Suppressor macrophage treated with lipopolysaccharide for 1 hour (primary cell): ENCODE measurements at regions not wholly inside any gene's neighbourhood (a gene's known extent, or its start where the extent isn't known, plus 50 kb on each side); places are given as distances from the start of the nearest gene placed in this dataset.
"Not testable (repeated sequence)": the region's sequence is repeated elsewhere in the genome, so short reads cannot be mapped to it uniquely, and the experiment has no call there.

ENCODE experiments used
- DNase-seq, 3 donors: peaks; one replicate each; pipeline ENCODE4 v3.0.0-alpha.2; 2020 to 2022

DNA sequence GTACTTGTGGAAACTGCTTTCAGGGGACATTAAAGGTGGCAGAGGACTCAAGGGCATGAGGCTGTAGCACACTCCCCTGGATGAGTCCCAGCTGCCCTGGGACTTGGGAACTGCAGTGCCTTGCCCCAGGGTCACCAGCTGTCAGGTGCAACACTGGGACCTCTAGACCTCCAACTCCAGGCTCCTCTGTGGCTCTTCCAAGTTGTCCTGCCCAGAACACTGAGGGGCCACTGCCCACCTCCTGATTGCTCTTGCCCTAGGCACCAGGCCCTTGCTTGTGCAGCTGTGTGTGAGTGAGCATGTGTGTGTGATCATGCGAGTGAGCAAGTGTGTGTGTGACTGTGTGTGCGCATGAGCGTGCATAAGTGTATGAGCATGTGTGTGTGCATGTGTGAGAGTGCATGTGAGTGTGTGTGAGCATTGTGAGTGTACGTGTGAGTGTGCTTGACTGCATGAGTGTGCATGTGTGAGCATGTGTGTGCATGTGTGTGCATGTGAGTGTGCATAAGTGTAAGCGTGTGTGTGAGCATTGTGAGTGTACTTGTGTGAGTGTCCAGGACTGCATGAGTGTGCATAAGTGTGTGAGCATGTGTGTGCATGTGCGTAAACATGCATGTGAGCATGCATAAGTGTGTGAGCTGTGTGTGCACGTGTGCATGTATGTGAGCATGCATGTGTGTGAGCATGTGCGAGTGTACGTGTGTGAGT is 301.5 kb downstream of the NDUFA10 start:
- no peak for DNase-seq

DNA sequence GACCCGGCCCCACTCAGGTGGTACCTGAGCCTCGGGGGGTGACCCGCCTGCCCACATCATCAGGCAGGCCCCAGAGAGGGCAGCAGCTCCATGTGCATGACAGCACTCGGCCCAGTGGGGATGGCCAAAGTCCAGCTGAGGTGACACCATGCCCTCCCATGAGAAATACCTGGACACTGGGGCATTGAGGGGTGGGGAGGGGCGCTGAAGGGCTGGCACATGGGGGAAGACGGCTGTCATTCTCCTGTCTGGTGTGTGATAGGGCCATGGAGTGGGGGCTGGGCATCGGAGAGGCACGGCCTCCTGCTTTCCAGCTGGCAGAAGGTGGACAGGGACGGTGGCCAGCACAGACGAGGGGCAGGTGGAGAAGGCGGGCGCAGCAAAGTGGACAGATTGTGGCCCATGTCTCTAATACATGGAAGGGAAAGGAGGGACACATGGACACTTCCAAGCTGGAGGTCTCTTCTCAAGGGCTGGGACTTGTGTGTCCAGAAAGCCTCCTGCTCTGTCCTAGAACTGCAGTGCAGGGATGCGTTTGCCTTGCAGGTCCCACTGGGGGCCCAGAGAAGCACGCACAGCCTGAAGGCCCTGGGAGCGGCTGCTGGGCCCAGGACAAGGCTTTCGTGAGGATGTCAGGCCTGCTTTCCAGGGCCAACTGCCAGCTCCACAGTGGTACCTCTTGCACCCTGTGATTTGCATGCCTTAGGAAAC is 302.2 kb downstream of the NDUFA10 start:
- no peak for DNase-seq

DNA sequence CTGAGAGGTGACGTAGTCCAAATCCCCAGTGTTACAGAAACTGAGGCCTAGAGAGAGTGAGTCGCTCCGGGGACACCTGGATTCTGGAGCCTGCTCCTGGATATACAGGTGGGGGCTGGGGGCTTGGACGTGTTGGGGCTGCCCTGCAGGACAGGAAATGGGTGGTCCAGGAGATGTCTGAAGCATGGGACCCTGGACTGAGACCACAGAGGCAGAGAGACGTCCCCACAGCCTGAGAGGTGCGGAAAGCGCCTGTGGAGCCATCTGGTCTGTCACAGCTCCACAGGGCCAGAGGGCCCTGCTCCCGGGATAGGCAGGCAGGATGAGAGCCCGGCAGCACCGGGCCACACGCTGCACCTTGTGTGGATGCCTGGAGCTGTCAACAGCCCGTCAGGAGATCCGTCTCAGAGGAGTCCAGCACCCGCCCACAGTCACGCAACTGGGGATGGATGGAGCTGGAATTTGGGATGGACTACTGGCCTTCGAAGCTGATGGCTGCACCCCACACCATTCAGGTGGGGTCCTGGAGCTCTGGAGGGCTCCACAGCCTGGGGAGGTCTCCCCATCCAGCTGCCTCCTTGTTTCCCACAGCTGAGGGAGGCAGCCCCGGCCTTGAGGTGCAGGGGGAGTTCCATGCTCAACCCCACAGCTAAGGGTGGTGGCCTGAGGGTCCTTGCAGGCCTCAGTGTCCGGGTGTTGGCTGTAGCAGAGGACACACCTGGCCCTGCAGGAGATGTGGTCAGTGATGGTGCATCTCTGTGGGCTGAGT is 303.0 kb downstream of the NDUFA10 start:
- no peak for DNase-seq

DNA sequence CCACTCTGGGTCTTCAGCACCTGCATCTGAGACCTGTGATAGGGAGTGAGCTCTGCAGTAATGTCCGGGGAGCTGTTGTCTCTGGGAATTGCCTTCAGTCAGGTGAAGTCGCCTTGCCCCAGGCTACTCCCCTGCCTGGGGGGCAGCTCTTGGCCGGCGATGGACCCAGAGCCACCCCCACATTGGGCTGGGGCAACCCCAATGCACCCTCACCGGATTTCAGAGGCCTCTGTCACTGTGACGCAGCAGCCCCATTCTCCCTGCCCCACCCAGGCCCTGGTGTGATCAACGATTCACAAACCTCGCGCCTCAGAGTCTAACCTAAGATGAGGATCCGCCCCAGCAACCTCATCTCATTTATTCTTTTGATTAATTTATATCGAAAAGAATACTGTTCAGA is 303.6 kb downstream of the NDUFA10 start:
- DNase-seq, result no peak

DNA sequence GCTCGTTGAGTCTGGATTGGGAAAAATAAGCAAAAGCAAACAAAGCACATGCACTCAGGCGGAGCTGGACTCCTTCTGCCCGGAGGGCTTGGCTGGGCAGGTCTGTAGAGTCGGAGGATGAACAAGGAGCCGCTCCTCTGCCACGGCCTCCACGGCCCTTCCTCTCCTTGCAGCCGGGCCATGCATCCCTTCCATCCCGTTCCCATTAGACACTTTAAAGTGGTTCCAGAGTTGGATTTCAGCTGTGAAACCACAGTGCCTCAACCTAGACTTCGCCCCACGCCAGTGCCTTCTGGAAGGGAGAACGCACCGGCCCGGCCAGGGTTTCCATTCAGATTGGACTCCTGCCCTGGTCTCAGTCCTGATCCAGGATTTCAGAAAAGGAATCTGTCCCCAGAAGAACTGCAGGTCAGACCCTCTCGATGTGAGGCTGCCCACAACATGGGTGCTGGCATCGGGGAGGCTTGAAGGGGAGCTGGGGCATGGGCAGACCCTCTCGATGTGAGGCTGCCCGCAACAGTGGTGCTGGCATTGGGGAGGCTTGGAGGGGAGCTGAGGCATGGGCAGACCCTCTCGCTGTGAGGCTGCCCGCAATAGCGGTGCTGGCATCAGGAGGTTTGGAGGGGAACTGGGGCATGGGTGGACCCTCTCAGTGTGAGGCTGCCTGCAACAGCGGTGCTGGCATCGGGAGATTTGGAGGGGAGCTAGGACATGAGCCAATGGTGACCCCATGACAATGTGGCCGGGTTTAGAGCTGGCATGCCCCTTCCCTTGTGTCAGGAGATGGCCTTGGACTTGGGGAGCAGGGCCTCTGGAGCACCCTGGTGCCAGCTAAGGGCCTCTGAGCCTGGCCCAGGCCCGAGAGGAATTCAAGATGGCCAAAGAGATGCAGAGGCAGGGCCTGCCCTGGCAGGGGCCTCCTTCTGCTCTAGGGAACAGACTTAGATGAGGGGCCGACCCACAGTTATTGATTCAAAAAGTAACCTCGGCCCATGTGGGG is 304.5 kb downstream of the NDUFA10 start:
- DNase-seq, result peak in 2 of 3 donors; percentile 7 to 8

DNA sequence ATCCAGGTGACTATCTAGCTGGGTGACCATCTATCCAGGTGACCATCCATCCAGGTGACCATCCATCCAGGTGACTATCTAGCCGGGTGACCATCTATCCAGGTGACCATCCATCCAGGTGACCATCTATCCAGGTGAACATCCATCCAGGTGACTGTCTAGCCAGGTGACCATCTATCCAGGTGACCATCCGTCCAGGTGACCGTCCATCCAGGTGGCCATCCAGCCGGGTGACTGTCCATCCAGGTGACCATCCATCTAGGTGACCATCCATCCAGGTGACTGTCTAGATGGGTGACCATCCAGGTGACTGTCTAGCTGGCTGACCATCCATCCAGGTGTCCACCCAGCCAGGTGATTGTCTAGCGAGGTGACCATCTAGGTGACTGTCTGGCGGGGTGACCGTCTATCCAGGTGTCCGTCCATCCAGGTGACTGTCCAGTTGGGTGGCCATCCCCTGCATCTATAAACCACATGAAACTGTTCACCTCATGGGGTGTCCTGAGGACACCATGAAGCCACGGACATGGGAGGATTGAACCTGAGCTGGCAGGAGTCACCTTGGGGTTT is 305.3 kb downstream of the NDUFA10 start:
- no peak for DNase-seq

DNA sequence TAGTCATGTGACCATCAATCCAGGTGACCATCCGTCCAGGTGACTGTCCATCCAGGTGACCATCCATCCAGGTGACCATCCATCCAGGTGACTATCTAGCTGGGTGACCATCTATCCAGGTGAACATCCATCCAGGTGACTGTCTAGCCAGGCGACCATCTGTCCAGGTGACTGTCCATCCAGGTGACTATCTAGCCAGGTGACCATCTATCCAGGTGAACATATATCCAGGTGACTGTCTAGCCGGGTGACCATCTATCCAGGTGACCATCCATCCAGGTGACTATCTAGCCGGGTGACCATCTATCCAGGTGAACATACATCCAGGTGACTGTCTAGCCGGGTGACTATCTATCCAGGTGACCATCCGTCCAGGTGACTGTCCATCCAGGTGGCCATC is 306.2 kb downstream of the NDUFA10 start:
- DNase-seq, result not testable (repeated sequence)

DNA sequence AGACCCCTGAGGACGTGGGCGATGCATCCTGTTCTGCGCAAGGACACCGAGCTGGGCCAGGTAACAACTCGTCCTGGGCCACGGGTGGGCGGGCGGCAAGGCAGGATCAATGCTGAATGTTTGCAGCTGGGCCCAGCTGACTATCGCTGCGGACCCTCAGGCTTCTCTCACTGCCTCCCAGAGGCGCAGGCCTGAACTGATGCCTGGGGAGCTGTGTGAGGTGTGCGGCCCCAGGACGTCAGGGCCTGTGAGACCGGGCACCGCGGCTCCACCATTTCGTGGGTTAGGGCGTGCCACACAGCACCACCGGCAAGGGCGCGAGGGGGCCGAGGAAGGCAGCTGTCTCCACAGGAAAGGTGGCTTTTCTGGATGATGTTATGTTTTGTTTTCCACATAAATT is 307.4 kb downstream of the NDUFA10 start:
- no peak for DNase-seq

DNA sequence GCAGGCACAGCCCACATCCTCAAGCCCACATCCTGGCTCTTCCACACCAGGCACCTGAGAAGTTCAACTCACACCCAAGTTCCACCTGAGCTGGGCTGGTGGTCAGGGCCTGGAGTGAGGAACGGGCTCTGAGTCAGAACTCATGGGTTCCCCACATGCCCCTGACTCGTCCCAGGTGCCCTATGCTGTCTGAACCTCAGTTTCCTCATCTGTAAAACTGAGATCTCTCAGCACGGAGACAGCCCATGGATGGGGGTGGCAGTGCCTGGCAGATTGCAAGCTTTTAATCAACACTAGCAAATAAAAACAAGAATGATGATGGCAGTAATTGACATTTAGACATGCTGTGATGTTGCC is 307.8 kb downstream of the NDUFA10 start:
- DNase-seq, result no peak

DNA sequence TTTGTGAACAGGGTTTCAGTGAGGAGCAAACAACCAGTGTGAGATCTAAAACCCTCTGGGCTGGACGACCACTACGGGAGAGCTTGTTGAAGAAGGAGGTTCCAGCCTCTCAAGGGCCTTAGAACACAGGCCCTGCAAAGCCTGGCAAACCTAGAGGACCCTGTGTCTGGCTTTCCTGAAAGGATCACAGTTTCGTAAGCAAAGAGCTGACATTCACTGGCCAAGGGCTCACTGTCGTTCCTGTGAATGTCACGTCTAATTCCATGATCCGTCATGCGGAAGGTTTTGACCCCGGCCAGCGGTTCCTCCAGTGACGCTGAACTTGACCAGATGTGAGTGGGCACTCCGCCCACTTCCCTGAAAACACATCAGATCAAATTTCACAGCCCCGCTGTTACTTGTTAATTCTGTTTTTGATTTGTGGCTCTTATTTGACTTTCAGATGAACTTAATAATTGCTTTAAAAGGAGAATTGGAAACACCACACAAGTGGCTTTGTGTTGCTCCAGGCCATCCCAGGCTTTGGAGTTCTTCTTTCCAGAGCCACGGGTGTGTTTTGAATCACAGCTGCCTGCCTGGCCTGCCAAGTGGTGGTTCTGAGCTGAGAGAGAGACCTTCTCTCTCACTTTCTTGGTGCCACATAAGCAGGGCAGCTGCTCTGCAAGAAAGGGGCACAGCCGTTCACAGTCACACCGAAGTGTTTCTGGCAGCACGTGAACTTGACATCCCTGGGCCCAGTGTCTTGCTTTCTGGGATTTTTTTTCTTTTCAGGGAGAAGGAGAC is 308.4 kb downstream of the NDUFA10 start:
- no peak for DNase-seq

DNA sequence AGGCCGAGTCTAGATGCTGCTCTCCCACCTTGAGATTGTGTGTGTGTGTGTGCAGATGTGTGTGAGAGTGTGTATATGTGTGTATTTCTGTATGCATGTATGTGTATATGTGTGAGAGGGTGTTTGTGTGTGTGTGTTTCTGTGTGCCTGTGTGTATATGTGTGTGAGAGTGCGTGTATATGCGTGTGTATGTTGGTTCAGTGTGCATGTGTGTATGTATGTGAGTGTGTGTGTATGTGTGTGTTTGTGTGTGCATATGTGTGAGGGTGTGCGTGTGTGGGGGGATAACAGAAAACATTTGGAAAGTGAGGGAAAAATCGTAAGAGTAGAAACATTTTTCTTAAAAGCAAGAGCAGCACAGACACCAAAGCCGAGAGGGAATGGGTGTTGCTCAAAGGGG is 309.1 kb downstream of the NDUFA10 start:
- DNase-seq, result no peak

DNA sequence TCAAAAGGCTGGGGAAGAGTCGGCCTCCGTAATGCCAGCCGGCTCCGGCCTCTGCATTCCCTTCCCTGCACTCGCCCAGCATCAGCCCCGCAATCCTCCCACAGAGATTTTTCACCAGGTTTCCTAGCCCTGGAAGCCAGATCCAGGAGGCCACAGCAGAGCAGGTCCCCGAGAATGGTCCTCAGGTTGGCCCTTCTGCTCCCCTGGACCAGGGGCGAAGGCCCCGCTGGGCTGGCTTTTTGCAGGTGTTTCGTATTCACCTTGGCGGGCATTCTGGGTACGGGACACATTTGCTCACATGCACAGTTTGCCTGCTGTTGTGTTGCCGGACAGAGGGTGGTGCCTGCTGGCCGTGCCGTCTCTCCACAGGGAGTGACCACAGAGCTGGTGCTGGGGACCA is 309.5 kb downstream of the NDUFA10 start:
- no peak for DNase-seq

DNA sequence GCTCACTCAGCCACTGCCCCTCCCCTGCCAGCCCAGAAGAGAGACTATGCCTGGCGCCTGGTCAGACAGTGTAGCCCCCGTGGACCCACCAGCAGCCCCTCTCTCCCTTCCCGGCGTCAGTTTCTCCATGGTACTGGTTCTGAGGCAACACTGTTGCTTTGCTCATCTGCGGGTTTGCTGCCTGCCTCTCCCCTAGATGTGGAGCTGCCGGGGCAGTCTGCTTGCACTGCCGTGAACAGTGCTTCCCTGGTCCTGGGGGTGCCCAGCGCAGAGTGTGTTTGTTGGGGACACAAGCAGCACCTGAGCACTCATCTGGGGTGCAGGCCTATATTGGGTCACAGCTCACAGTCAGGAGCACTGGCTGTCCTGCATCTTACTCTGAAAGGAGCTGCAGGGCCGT is 309.9 kb downstream of the NDUFA10 start:
- DNase-seq, result no peak

DNA sequence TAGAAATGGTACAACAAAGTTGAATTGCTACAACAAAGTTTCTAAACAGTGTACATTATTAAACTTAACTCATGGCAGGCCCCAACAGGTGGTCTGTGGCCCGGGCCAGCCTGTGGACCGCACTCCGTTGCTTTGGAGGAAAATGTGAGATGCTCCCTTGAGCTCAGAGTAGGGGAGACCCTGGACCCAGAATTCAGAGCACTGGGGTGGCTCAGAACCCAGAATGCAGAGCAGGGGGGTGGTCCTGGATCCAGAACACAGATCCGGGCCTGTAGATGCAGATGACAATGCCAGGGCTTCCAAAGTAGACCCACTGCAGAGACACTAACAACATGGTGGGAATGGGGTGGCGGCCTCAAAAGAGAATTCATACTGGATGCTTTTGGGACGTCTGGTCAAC is 311.0 kb downstream of the NDUFA10 start:
- no peak for DNase-seq

DNA sequence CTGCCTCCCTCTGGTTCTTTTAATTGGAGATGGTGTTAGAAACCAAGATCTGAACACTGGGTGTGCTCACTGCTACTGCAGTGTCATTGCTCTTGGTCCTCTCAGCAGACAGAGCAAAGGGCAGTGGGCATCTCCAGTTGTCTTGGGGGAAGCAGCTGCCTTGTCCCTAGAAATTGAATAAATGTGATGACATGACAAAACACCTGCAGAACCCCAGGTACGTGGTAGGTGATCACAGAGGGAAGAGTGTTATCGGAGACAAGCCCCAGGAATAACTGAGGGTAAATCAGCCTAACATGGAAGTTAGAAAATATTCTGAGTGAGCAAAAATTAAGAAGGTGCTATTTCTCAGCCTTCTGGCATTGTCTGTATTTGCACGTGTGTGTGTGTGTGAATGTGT is 311.9 kb upstream of the HDAC4 start:
- DNase-seq, result no peak

DNA sequence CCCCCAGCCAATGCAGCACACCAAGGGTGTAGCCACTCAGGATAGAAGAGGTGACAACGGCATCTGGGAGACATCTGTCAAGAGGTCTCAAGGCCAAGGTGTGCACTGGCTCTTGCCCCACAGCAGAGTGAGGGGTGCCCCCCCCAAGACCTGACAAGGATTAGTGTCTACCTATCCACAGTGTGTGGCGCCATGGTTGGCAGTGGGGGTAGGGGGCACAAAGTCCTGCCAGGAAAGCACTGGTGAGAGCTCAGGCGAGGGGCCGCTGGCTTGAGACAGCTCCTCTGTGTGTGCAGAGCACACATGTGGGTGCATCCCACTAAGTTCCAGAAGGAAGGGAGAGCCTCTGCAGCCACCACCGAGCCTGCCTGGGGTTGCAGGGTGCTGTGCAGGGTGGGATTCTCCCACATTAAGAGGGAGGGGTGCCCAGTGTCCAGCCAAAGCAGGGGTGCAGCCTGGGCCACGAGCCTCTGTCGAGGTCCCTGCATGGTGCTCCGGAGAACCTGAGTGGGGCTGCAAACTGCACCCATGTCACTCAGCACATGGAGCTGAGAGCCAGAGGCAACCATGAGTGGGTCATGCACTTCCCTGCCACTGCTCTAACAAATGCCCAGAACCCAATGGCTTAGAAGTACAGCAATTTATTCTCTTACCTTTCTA is 311.2 kb upstream of the HDAC4 start:
- DNase-seq, result no peak

DNA sequence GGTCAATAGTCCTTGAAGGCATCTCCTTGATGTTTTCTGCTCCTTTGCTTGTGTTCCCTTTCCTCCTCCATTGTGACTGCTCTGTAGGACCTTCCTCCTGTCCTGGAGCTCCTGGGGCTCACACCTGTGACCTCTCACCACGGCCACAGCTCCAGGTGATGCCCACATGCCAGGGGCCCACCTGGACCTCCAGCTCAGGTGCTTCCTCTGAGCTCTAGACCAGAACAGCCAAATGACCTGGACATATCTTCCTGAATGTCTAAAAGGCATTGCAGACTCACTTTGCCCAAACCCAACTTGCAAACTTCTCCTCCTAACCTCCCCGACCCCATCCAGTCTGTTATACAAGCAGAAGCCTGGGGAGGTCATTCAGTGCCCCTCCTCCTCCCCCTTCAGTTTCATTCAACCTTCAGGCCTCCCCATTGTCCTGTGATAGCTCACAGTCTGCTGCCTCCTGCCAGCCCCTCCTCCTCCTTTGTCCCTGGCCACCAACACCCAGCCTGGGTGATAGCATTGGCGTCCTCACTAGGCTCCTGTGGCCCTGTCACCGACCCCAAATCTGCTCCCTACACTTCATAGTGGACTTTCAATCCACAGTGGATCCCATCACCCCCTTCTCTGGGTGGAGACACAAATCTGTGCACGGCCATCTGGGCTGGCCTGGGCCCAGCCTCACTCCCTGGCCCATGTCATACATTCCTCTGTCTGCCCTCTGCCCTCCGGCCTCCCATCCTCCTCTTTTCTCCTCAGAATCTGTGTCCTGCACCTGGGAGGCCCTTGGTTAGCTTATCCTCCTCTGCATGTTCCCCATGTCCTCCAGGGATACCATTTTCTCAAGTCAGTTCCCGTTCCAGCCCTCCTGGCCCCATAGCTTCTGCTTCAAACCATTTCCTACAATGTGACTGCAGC is 310.4 kb upstream of the HDAC4 start:
- no peak for DNase-seq

DNA sequence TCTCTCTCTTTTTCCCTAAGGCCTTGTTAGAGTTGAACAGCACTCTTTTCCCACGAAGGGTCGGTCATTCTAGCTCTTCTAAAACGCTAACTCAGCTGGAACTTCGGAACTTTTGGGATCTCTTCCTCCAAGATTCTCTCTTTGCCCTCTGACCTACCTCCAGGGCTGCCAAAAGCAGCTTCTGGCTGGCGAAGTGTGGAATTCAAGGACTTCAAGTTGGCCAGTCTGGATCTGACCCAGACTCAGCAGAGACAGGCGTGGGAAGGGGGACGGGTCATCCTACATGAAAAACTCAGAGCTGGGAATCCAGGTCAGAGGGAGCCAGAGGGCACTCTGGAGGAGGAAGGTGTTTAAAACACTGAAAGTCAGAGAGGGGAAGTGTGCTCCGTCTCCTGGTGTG is 305.5 kb upstream of the HDAC4 start:
- DNase-seq, result no peak

DNA sequence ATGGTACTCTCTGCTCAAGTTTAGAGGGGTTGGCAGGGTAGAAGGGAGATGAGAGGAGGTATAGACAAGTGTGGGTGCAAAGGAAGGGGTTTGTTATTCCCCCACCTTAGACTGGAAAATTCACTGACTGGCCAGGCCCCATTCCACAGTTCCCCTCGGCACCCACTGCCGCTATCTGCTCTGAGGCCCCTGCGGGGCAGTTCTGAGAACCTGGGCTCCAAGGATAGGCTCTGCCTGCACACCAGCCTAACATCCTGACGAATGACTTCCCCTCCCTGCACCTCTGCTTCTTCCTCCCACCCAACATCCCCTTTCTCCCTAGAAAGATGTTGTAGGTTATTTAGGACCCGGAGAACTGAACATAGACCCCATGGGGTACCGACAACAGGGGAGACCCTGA is 303.9 kb upstream of the HDAC4 start:
- DNase-seq, result no peak

DNA sequence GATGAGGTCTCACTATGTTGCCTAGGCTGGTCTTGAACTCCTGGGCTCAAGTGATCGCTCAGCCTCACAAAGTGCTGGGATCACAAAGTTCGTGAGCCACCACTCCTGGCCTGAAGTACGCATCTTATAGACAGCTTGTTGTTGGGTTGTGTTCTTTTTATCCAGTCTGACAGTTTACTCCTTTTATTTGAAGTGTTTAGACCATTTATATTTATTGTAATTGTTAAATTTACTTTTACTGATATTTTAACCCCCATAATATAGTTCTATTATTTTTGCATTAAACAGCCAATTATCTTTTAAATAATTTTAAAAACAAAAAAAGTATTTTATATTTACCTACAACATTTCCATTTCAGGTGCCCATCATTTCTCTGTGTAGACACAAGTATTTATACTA is 303.0 kb upstream of the HDAC4 start:
- DNase-seq, result no peak
